GM12875 (cell line): ENCODE measurements at regions not wholly inside any gene's neighbourhood (a gene's known extent, or its start where the extent isn't known, plus 50 kb on each side); places are given as distances from the start of the nearest gene placed in this dataset.

ENCODE experiments used
- H3K4me3 ChIP-seq: one replicate; pipeline ENCODE4 v1.5.1; 2011; ENCODE audit warnings: low read depth, low read length, control low read depth
- CTCF ChIP-seq: IDR thresholded peaks from 2 replicates; pipeline ENCODE4 v1.5.1; 2011; ENCODE audit warnings: low read depth, mild to moderate bottlenecking, control low read depth, inconsistent platforms, low read length, moderate library complexity, borderline replicate concordance; ENCODE audit not compliant: insufficient read depth

- no peak overlapping the region for H3K4me3 ChIP-seq
- TF ChIP-seq CTCF = no peak
Observed at GRCh38 chr9:95760791-95761190, 114.7 kb upstream of the ERCC6L2 start.

GRCh38 chr9:95757439-95757838 is 118.1 kb upstream of the ERCC6L2 start:
- TF ChIP-seq CTCF = no peak
- no peak overlapping the region for H3K4me3 ChIP-seq

GRCh38 chr9:95756986-95757385 is 118.5 kb upstream of the ERCC6L2 start:
- no peak overlapping the region for H3K4me3 ChIP-seq
- no peak for TF ChIP-seq CTCF

- H3K4me3 ChIP-seq = no peak overlapping the region
- no peak for TF ChIP-seq CTCF
Observed at GRCh38 chr9:95756101-95756500, 119.4 kb upstream of the ERCC6L2 start.

- no peak overlapping the region for H3K4me3 ChIP-seq
- TF ChIP-seq CTCF = no peak
Observed at GRCh38 chr9:95755421-95755730, 120.1 kb upstream of the ERCC6L2 start.

GRCh38 chr9:95754533-95755420 is 120.7 kb upstream of the ERCC6L2 start:
- no peak overlapping the region for H3K4me3 ChIP-seq
- TF ChIP-seq CTCF = no peak

- no peak for TF ChIP-seq CTCF
- H3K4me3 ChIP-seq = no peak overlapping the region
Observed at GRCh38 chr9:95753762-95754465, 121.6 kb upstream of the ERCC6L2 start.
